H1 (cell line): ENCODE measurements at regions not wholly inside any gene's neighbourhood (a gene's known extent, or its start where the extent isn't known, plus 50 kb on each side); places are given as distances from the start of the nearest gene placed in this dataset.
A peak's percentile ranks its signal among the peaks of the same experiment; 100 is the strongest.

Source experiments
- CTCF ChIA-PET: fragments of 300-600 bp; sonication (Branson Sonifier 250); formaldehyde crosslinking; loops from one replicate; lab custom pipeline; 2021; ENCODE audit not compliant: partially characterized antibody; lab: Charles Lee
- POLR2A ChIA-PET: fragments of 300-600 bp; sonication (Branson Sonifier 250); formaldehyde crosslinking; loops from one replicate; lab custom pipeline; 2021; ENCODE audit warnings: inconsistent platforms; ENCODE audit not compliant: partially characterized antibody; lab: Charles Lee
- DNase-seq, 2 experiments: peaks; one replicate each; pipeline versions ENCODE4 v3.0.0 to v3.0.0-alpha.2; 2010 to 2022; ENCODE audit warnings: low spot score in 2 of 2, low read depth in 1 of 2, mixed read lengths in 1 of 2
- FAIRE-seq: peaks from 2 replicates; lab custom pipeline; 2011; peaks lifted over from hg19 to GRCh38; lab: Jason Lieb, UNC
- H2AFZ ChIP-seq: 2 replicates; pipeline ENCODE4 v1.8.1; 2012; ENCODE audit warnings: low read length, inconsistent platforms
- H2AK5ac ChIP-seq: 2 replicates; pipeline ENCODE4 v1.6.1; 2013; ENCODE audit warnings: low read depth, low read length
- H2BK120ac ChIP-seq: replicated peaks from 2 replicates; pipeline ENCODE3; 2013; ENCODE audit warnings: low read depth, low read length, inconsistent platforms
- H2BK12ac ChIP-seq: 2 replicates; pipeline ENCODE4 v1.6.1; 2013; ENCODE audit warnings: low read depth, low read length
- H2BK15ac ChIP-seq: 2 replicates; pipeline ENCODE4 v1.6.1; 2013; ENCODE audit warnings: low read length
- H2BK20ac ChIP-seq: 2 replicates; pipeline ENCODE4 v1.6.1; 2013; ENCODE audit warnings: low read length
- H2BK5ac ChIP-seq: 2 replicates; pipeline ENCODE4 v1.6.1; 2013; ENCODE audit warnings: low read depth, low read length
- H3K14ac ChIP-seq: 2 replicates; pipeline ENCODE4 v1.6.1; 2013; ENCODE audit warnings: inconsistent platforms; ENCODE audit not compliant: insufficient read length
- H3K18ac ChIP-seq: 2 replicates; pipeline ENCODE4 v1.6.1; 2013; ENCODE audit warnings: low read length; ENCODE audit errors: extremely low read depth
- H3K23ac ChIP-seq: 2 replicates; pipeline ENCODE4 v1.6.1; 2013; ENCODE audit warnings: inconsistent platforms; ENCODE audit not compliant: insufficient read length
- H3K23me2 ChIP-seq: 2 replicates; pipeline ENCODE4 v1.6.1; 2013; ENCODE audit warnings: low read depth, low read length
- H3K27ac ChIP-seq: 2 replicates; pipeline ENCODE4 v1.6.1; 2011; ENCODE audit warnings: low read depth, low read length, inconsistent platforms
- H3K27me3 ChIP-seq, 4 experiments: replicated peaks in 1 of 4; 1 replicate in 1 of 4; 2 replicates in 3 of 4; pipeline versions ENCODE4 v1.6.1 to v1.8.1; 2011 to 2013; ENCODE audit warnings: low read length in 3 of 4, mild to moderate bottlenecking in 3 of 4, inconsistent platforms in 2 of 4, mixed read lengths in 2 of 4, moderate library complexity in 1 of 4; ENCODE audit not compliant: control insufficient read depth in 3 of 4, insufficient read depth in 3 of 4; ENCODE audit errors: extremely low read depth in 1 of 4
- H3K36me3 ChIP-seq, 4 experiments: 2 replicates each; pipeline versions ENCODE4 v1.6.1 to v1.8.1; 2011 to 2013; ENCODE audit warnings: mild to moderate bottlenecking in 4 of 4, low read length in 3 of 4, moderate library complexity in 2 of 4, control low read depth in 1 of 4, inconsistent platforms in 1 of 4; ENCODE audit not compliant: insufficient read depth in 4 of 4, control insufficient read depth in 2 of 4
- H3K4ac ChIP-seq: replicated peaks from 2 replicates; pipeline ENCODE3; 2013; ENCODE audit warnings: low read length, low read depth, mixed read lengths, inconsistent platforms; ENCODE audit not compliant: insufficient read length
- H3K4me1 ChIP-seq, 4 experiments: replicated peaks in 1 of 4; 1 replicate in 1 of 4; 2 replicates in 3 of 4; pipeline versions ENCODE4 v1.6.1 to v1.8.1; 2011 to 2013; ENCODE audit warnings: low read length in 3 of 4, inconsistent platforms in 2 of 4, mixed read lengths in 1 of 4; ENCODE audit not compliant: insufficient read depth in 4 of 4, control insufficient read depth in 3 of 4
- H3K4me2 ChIP-seq, 2 experiments: 2 replicates each; pipeline versions ENCODE4 v1.6.1 to v1.8.1; 2011 to 2013; ENCODE audit warnings: low read depth in 2 of 2, low read length in 2 of 2, control low read depth in 1 of 2, inconsistent platforms in 1 of 2, mild to moderate bottlenecking in 1 of 2; ENCODE audit not compliant: insufficient read depth in 1 of 2
- H3K4me3 ChIP-seq, 4 experiments: fragments of 200-600, 300-600 bp in 1 of 4; sonication (generic), shearing (Covaris generic), sonication (Bioruptor Twin) in 1 of 4; 2 replicates each; pipeline versions ENCODE4 v1.5.1 to v1.8.1; 2011 to 2016; ENCODE audit warnings: low read length in 4 of 4, low read depth in 3 of 4, control low read depth in 2 of 4, inconsistent platforms in 2 of 4, mild to moderate bottlenecking in 2 of 4, mixed read lengths in 1 of 4, moderate library complexity in 1 of 4; ENCODE audit not compliant: insufficient read depth in 2 of 4; ENCODE audit errors: extremely low read depth in 1 of 4
- H3K56ac ChIP-seq: replicated peaks from 2 replicates; pipeline ENCODE3; 2013; ENCODE audit warnings: low read depth, mild to moderate bottlenecking, mixed read lengths, low read length, inconsistent platforms; ENCODE audit not compliant: insufficient read length
- H3K79me1 ChIP-seq: 2 replicates; pipeline ENCODE4 v1.6.1; 2013; ENCODE audit warnings: low read depth, low read length, control low read depth
- H3K79me2 ChIP-seq, 2 experiments: 2 replicates each; pipeline versions ENCODE4 v1.6.1 to v1.8.1; 2012 to 2013; ENCODE audit warnings: low read length in 2 of 2, mild to moderate bottlenecking in 2 of 2, inconsistent platforms in 1 of 2; ENCODE audit not compliant: insufficient read depth in 2 of 2, control insufficient read depth in 1 of 2
- H3K9ac ChIP-seq, 4 experiments: replicated peaks in 1 of 4; 1 replicate in 1 of 4; 2 replicates in 3 of 4; pipeline versions ENCODE4 v1.6.1 to v1.8.1; 2011 to 2013; ENCODE audit warnings: low read depth in 3 of 4, low read length in 3 of 4, control low read depth in 2 of 4, mild to moderate bottlenecking in 2 of 4, moderate library complexity in 2 of 4, inconsistent platforms in 1 of 4; ENCODE audit errors: extremely low read depth in 1 of 4
- H3K9me3 ChIP-seq, 2 experiments: 2 replicates each; pipeline versions ENCODE4 v1.6.1 to v1.8.1; 2012 to 2013; ENCODE audit warnings: mild to moderate bottlenecking in 2 of 2, moderate library complexity in 2 of 2, control low read depth in 1 of 2, inconsistent platforms in 1 of 2, low read depth in 1 of 2, low read length in 1 of 2, mixed read lengths in 1 of 2; ENCODE audit not compliant: insufficient read depth in 2 of 2
- H4K20me1 ChIP-seq, 2 experiments: replicated peaks in 1 of 2; 2 replicates each; pipeline versions ENCODE3 to v1.8.1; 2011 to 2013; ENCODE audit warnings: inconsistent platforms in 2 of 2, low read length in 2 of 2, mild to moderate bottlenecking in 1 of 2; ENCODE audit not compliant: insufficient read depth in 2 of 2, control insufficient read depth in 1 of 2
- H4K5ac ChIP-seq: 2 replicates; pipeline ENCODE4 v1.6.1; 2013; ENCODE audit warnings: low read length, low read depth, mixed read lengths, inconsistent platforms; ENCODE audit not compliant: insufficient read length
- H4K8ac ChIP-seq: 2 replicates; pipeline ENCODE4 v1.8.0; 2013; ENCODE audit warnings: mild to moderate bottlenecking, moderate library complexity, low read length, inconsistent platforms; ENCODE audit not compliant: insufficient read depth; ENCODE audit errors: extremely low read depth
- H4K91ac ChIP-seq: replicated peaks from 2 replicates; pipeline ENCODE3; 2013; ENCODE audit warnings: low read length, mixed read lengths, inconsistent platforms; ENCODE audit not compliant: insufficient read length
- BCL11A ChIP-seq, 2 experiments: IDR thresholded peaks; one replicate each; pipeline ENCODE4 v1.6.1; 2011; ENCODE audit warnings: low read depth in 2 of 2, low read length in 2 of 2, mild to moderate bottlenecking in 2 of 2
- EGR1 ChIP-seq: IDR thresholded peaks from 2 replicates; pipeline ENCODE4 v1.6.1; 2011; ENCODE audit warnings: low read depth, low read length, borderline replicate concordance
- FOSL1 ChIP-seq: IDR thresholded peaks from 2 replicates; pipeline ENCODE4 v1.6.1; 2011; ENCODE audit warnings: mild to moderate bottlenecking, low read depth, low read length, moderate library complexity; ENCODE audit not compliant: insufficient read depth
- ZNF274 ChIP-seq: IDR thresholded peaks from 2 replicates; pipeline ENCODE4 v1.7.0; 2012; ENCODE audit warnings: low read length, borderline replicate concordance; ENCODE audit errors: extremely low read depth
- WGBS, 2 experiments: shearing (Covaris generic) in 1 of 2; methylation state at CpG; one replicate each; pipeline versions ENCODE4 v1.1.6 to v1.1.7; 2013 to 2015; ENCODE audit warnings: low lambda C conversion rate in 2 of 2, mixed read lengths in 2 of 2, inconsistent platforms in 1 of 2, low coverage in 1 of 2, missing lambda C conversion rate in 1 of 2; ENCODE audit not compliant: insufficient replicate concordance in 2 of 2, insufficient coverage in 1 of 2, insufficient read length in 1 of 2; ENCODE audit errors: extremely low coverage in 1 of 2, missing lambda C conversion rate in 1 of 2; 5-methylcytosine and 5-hydroxymethylcytosine counted together

- no peak overlapping the region for H3K23ac ChIP-seq
- no peaks in the 10 kb centered on the region for H4K20me1 ChIP-seq
- no peak overlapping the region for H2BK5ac ChIP-seq
- H3K27ac ChIP-seq = no peak overlapping the region
- H3K79me2 ChIP-seq = no peaks in the 10 kb centered on the region
- no peak overlapping the region for H4K8ac ChIP-seq
- H3K4me1 ChIP-seq = no peaks in the 10 kb centered on the region
- H2BK15ac ChIP-seq = no peak overlapping the region
- H2AK5ac ChIP-seq = no peak overlapping the region
- no peaks in the 10 kb centered on the region for H3K27me3 ChIP-seq
- ChIA-PET CTCF (no interaction called here), POLR2A (interaction anchor here (1.0 kb wide), 1 partner anchor 12 kb away, joined by 3 read pairs; no protein-coding TSS in a partner anchor)
- H3K36me3 ChIP-seq = no peaks in the 10 kb centered on the region
- no peak overlapping the region for H2BK120ac ChIP-seq
- no peaks in the 10 kb centered on the region for H3K9me3 ChIP-seq
- 74% methylated on average over 11 of the region's 11 CpGs; no CpG with 5 or more reads in 1 of the 2 experiments for WGBS, 2 experiments
- no peak overlapping the region for H3K4ac ChIP-seq
- no peak overlapping the region for H4K91ac ChIP-seq
- H3K18ac ChIP-seq = no peak overlapping the region
- FAIRE-seq = no peak
- no peak overlapping the region for H2AFZ ChIP-seq
- H2BK12ac ChIP-seq = no peak overlapping the region
- no peak overlapping the region for H3K14ac ChIP-seq
- H3K4me3 ChIP-seq = no peak overlapping the region
- no peak overlapping the region for H3K9ac ChIP-seq
- no peak overlapping the region for H3K4me2 ChIP-seq
- H3K79me1 ChIP-seq = no peaks in the 10 kb centered on the region
- peak overlapping the region; percentile 29 for H4K5ac ChIP-seq
- DNase-seq = no peak
- H3K23me2 ChIP-seq = no peaks in the 10 kb centered on the region
- no peak overlapping the region for H2BK20ac ChIP-seq
- H3K56ac ChIP-seq = no peak overlapping the region
- TF ChIP-seq BCL11A (IDR thresholded peaks at IDR 0.05; ENCODE audit: low read depth in 2 of 2, low read length in 2 of 2) = no peak
- TF ChIP-seq FOSL1 = no peak
- TF ChIP-seq EGR1 = no peak
- no peak for TF ChIP-seq ZNF274
These were observed 373.9 kb upstream of the NFE2L3 start for GRCh38 chr7:25777969-25778708.
